Peyer's patch (tissue), 4 donors: ENCODE measurements at regions not wholly inside any gene's neighbourhood (a gene's known extent, or its start where the extent isn't known, plus 50 kb on each side); places are given as distances from the start of the nearest gene placed in this dataset.
"Not testable (repeated sequence)": the region's sequence is repeated elsewhere in the genome, so short reads cannot be mapped to it uniquely, and the experiment has no call there.

Experiments
- DNase-seq, 3 donors: peaks; one replicate each; pipeline ENCODE4 v3.0.0-alpha.2; 2017 to 2019
- H3K27ac ChIP-seq, 4 donors: fragments of 200-600 bp; sonication (generic); one replicate each; pipeline ENCODE4 v1.5.1; 2016 to 2019
- H3K27me3 ChIP-seq, 2 donors: fragments of 200-600 bp; sonication (generic); one replicate each; pipeline ENCODE4 v1.5.1; 2019
- H3K36me3 ChIP-seq, 3 donors: fragments of 200-600 bp; sonication (generic); one replicate each; pipeline ENCODE4 v1.5.1; 2016 to 2019
- H3K4me1 ChIP-seq, 4 donors: fragments of 200-600 bp; sonication (generic); one replicate each; pipeline ENCODE4 v1.5.1; 2016 to 2019
- H3K4me3 ChIP-seq, 4 donors: fragments of 200-600 bp; sonication (generic); 1 replicate in 3 of 4; 2 replicates in 1 of 4; pipeline ENCODE4 v1.5.1; 2016 to 2019; ENCODE audit warnings: mild to moderate bottlenecking in 1 of 4
- H3K9me3 ChIP-seq, 4 donors: fragments of 200-600 bp; sonication (generic); one replicate each; pipeline ENCODE4 v1.5.1; 2016 to 2019; ENCODE audit warnings: mild to moderate bottlenecking in 1 of 4
- POLR2A ChIP-seq, 2 donors: fragments of 450-650 bp; IDR thresholded peaks; one replicate each; pipeline ENCODE4 v1.5.1; 2017; ENCODE audit warnings: antibody characterized with exemption in 2 of 2, mild to moderate bottlenecking in 2 of 2, moderate library complexity in 2 of 2
- TF ChIP-seq, protein P1 (sequence below), 6 experiments: fragments of 450-650 bp in 4 of 6; fragments of 200-600 bp in 2 of 6; sonication (generic) in 1 of 6; IDR thresholded peaks; one replicate each; pipeline ENCODE4 v1.5.1; 2017 to 2019; ENCODE audit warnings: antibody characterized with exemption in 6 of 6, mild to moderate bottlenecking in 3 of 6, moderate library complexity in 1 of 6

GRCh38 chr9:89679581-89679980 lies 74.8 kb downstream of the GADD45G start:
- no peak overlapping the region for H3K27ac ChIP-seq
- no peak for DNase-seq
- no peaks in the 10 kb centered on the region for H3K27me3 ChIP-seq
- no peak for TF ChIP-seq POLR2A (IDR thresholded peaks at IDR 0.05)
- TF ChIP-seq, protein P1, sequence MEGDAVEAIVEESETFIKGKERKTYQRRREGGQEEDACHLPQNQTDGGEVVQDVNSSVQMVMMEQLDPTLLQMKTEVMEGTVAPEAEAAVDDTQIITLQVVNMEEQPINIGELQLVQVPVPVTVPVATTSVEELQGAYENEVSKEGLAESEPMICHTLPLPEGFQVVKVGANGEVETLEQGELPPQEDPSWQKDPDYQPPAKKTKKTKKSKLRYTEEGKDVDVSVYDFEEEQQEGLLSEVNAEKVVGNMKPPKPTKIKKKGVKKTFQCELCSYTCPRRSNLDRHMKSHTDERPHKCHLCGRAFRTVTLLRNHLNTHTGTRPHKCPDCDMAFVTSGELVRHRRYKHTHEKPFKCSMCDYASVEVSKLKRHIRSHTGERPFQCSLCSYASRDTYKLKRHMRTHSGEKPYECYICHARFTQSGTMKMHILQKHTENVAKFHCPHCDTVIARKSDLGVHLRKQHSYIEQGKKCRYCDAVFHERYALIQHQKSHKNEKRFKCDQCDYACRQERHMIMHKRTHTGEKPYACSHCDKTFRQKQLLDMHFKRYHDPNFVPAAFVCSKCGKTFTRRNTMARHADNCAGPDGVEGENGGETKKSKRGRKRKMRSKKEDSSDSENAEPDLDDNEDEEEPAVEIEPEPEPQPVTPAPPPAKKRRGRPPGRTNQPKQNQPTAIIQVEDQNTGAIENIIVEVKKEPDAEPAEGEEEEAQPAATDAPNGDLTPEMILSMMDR (IDR thresholded peaks at IDR 0.05), result no peak
- no peak overlapping the region for H3K4me3 ChIP-seq
- H3K36me3 ChIP-seq, result no peaks in the 10 kb centered on the region
- no peaks in the 10 kb centered on the region for H3K9me3 ChIP-seq
- H3K4me1 ChIP-seq, result peaks cover 0 to 8% (median 0%) of the 10 kb centered on the region in 4 donors

DNA sequence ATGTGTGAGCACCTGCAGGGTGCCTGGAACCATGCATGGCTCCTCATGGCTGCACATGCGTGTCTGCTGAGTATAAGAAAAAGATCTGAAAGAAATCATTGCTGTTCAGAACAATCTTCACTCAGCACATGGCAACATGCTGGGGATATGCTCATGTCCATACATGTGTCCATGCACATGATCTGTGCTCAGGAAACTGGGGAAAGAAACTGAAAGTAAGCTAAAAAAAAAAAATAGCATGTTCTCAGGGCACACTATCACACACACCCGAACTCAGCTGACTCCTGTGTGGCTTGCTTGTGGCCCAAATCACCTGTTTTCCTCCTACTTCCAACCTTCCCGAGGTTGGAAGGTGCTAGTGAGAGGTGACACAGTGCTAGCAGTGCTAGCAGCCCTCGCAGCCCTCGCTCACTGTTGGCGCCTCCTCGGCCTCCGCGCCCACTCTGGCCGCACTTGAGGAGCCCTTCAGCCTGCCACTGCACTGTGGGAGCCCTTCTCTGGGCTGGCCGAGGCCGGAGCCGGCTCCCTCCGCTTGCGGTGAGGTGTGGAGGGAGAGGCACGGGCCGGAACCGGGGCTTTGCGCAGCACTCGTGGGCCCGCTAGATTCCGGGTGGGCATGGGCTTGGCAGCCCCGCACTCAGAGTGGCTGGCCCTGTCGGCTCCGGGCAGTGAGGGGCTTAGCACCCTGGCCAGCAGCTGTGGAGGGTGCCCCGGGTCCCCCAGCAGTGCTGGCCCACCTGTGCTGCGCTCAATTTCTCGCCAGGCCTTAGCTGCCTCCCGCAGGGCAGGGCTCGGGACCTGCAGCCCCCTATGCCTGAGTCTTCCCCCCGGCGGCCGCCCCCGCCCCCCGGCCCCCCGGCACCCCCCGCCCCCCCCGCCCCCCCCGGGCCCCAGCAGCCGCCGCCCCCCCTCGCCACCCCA lies 76.0 kb downstream of the GADD45G start:
- no peaks in the 10 kb centered on the region for H3K36me3 ChIP-seq
- DNase-seq, result no peak
- no peak overlapping the region for H3K4me3 ChIP-seq
- H3K4me1 ChIP-seq, result peaks cover 0 to 6% (median 0%) of the 10 kb centered on the region in 4 donors
- H3K9me3 ChIP-seq, result no peaks in the 10 kb centered on the region
- H3K27me3 ChIP-seq, result no peaks in the 10 kb centered on the region
- no peak overlapping the region for H3K27ac ChIP-seq
- TF ChIP-seq, protein P1 (IDR thresholded peaks at IDR 0.05), result no peak
- TF ChIP-seq POLR2A (IDR thresholded peaks at IDR 0.05), result no peak

DNA sequence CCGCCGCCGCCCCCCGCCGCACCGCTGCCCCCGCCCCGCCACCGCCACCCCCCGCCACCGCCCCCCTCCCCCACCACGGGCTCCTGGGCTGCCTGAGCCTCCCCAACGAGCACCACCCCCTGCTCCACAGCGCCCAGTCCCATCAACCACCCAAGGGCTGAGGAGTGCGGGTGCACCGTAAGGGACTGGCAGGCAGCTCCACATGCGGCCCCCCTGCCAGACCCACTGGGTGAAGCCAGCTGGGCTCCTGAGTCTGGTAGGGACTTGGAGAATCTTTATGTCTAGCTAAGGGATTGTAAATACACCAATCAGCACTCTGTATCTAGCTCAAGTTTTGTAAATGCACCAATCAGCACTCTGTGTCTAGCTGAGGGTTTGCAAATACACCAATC lies 76.7 kb downstream of the GADD45G start:
- H3K27ac ChIP-seq, H3K36me3 ChIP-seq, H3K9me3 ChIP-seq, H3K27me3 ChIP-seq, H3K4me1 ChIP-seq, H3K4me3 ChIP-seq, DNase-seq: not testable (repeated sequence)

DNA sequence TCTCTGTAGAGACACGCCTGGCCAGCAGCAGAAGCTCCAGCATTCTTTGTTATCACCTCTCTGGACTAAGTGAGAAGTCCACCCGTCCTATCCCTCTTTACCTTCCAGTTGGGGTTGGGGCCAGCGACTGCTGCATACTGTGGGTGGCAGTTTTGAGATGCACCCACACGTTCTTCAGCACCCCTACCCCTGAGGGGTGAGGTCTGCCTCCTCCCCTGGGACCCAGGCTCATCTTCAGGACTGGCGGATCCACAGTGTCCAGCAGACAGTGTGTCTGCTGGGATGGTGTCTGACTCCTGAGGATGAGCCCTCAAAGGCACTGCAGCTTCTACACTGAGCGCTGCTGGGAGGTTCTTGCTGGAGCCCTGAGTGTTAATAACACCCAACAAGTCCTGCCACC lies 78.8 kb downstream of the GADD45G start:
- H3K27ac ChIP-seq, result no peak overlapping the region
- DNase-seq, result no peak
- no peaks in the 10 kb centered on the region for H3K9me3 ChIP-seq
- H3K4me1 ChIP-seq, result no peaks in the 10 kb centered on the region
- H3K36me3 ChIP-seq, result no peaks in the 10 kb centered on the region
- H3K27me3 ChIP-seq, result no peaks in the 10 kb centered on the region
- no peak for TF ChIP-seq POLR2A (IDR thresholded peaks at IDR 0.05)
- TF ChIP-seq, protein P1 (IDR thresholded peaks at IDR 0.05), result no peak
- no peak overlapping the region for H3K4me3 ChIP-seq

- Histone ChIP-seq H3K4me3 (no peak overlapping the region), H3K36me3 (no peaks in the 10 kb centered on the region), H3K4me1 (no peaks in the 10 kb centered on the region), H3K27me3 (no peaks in the 10 kb centered on the region), H3K27ac (no peak overlapping the region), H3K9me3 (no peaks in the 10 kb centered on the region)
- TF ChIP-seq, protein P1 (IDR thresholded peaks at IDR 0.05), result no peak
- no peak for TF ChIP-seq POLR2A (IDR thresholded peaks at IDR 0.05)
- DNase-seq, result no peak
Observed at GRCh38 chr9:89684218-89684617, 79.4 kb downstream of the GADD45G start.

GRCh38 chr9:89684912-89685636 lies 80.3 kb downstream of the GADD45G start:
- no peak overlapping the region for H3K27ac ChIP-seq
- H3K36me3 ChIP-seq, result no peaks in the 10 kb centered on the region
- H3K9me3 ChIP-seq, result no peaks in the 10 kb centered on the region
- DNase-seq, result no peak
- H3K27me3 ChIP-seq, result no peaks in the 10 kb centered on the region
- TF ChIP-seq, protein P1 (IDR thresholded peaks at IDR 0.05), result no peak
- no peak for TF ChIP-seq POLR2A (IDR thresholded peaks at IDR 0.05)
- no peaks in the 10 kb centered on the region for H3K4me1 ChIP-seq
- H3K4me3 ChIP-seq, result no peak overlapping the region
